Fibroblast of skin of right quadriceps (primary cell): ENCODE measurements at regions not wholly inside any gene's neighbourhood (a gene's known extent, or its start where the extent isn't known, plus 50 kb on each side); places are given as distances from the start of the nearest gene placed in this dataset.
"Not testable (repeated sequence)": the region's sequence is repeated elsewhere in the genome, so short reads cannot be mapped to it uniquely, and the experiment has no call there.

ENCODE experiments used
- DNase-seq: peaks from one replicate; pipeline ENCODE4 v3.0.0-alpha.2; 2013

DNA sequence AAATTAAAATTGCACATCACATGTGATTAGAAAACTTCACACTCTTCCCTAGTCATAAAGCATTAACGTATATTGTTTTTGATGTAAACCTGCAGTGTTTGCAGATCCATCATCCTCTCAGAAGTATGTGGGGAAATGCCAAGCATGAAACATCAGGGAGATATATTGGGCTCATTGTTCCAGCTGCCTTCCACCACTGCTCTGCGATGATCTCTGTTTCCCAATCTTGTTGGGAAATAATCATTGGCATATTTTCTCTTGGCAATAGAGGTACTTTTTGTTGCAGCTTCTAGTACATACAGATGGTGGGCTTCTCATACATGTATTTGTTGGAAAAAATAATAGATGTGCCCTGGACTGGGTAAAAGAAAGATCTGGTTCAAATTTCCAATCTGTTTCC, 466.3 kb upstream of the HS3ST1 start:
- DNase-seq, result no peak

DNA sequence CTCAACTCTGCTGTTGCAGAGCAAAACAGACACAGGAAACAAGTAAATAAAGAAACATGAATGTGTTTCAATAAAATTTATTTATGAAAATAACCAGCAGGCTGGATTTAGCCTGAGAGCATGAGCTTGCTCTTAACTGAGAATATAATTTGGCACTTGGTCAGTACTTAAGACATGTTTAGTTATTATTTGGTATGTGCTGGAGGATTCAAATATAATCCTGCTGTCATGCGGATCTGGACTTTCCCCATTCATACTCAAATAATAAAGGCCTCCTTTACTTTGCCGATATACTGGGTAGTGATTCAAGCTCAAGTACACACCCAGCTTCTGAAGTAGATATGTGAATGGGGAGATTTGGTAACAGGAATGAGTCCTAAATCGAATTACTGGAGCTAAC, 465.5 kb upstream of the HS3ST1 start:
- DNase-seq, result no peak

DNA sequence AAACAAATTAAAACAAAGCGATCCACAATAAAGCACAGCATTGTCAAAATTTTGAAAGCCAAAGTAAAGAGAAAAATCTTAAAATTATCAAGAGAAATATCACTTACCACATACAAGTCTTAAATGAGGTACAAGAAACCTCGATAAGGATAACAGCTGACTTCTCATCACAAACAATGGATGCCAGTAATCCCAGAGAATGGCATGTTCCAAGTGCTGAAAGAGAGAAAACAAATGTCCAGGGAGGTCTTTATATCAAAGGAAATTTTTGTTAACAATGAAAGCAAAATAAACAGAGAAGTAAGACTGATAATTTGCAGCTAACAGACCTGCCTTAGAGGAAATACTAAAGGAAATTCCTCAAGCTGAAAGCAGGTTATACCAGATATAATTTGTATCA, 460.4 kb upstream of the HS3ST1 start:
- no peak for DNase-seq

DNA sequence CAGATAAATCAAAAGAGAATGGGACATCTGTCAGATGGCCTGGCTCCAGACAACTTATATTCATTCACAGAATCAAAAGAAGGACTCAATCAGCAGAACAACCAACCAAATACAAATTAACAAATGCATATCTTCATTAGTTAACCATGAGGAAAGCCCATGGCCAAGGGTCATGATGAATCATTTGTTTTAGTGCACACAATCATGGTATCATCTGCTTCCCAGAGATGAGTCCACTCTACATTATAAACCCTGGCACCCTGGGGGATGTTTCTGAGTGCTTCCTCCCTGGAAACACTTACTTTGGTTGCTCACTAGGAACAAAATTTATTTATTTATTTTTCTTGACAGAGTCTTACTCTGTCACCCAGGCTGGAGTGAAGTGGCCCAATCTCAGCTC, 453.3 kb upstream of the HS3ST1 start:
- DNase-seq, result no peak

DNA sequence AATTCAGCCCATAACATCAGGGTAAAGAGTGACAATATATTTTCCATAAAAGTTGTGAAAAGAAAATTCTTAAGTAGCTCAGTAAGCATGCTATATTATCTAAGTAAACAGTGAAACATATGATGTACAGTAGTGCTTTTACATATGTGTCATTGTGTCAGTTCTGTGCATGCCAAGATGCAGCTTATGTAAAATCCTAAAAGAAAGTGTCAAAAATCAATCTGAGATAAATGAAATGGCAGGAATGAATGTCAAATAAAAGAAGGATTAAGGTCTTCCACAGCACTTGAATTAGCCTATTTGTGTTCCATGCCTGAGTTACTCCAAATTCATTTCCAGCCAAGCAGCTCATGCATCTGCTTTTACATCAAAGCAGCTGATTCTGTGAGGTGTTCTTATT, 452.7 kb upstream of the HS3ST1 start:
- no peak for DNase-seq

DNA sequence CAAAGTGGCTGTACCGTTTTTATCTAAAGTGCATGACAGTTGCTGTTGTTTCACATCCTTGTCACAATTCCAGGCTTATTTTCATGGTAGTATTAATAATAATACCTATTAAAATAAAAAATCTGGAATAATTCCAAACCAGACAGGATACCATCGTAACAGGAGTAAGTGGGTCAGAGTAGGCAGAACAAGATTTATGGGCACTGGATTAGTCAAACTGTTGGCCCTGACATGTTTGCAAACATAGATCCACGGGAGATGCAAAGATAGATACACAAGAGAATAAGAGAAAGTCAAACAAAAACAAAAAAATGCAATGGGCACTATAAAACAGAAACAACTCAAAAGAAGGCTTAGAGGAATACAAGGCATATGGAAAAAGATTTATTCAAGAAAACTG, 449.5 kb upstream of the HS3ST1 start:
- DNase-seq, result no peak

DNA sequence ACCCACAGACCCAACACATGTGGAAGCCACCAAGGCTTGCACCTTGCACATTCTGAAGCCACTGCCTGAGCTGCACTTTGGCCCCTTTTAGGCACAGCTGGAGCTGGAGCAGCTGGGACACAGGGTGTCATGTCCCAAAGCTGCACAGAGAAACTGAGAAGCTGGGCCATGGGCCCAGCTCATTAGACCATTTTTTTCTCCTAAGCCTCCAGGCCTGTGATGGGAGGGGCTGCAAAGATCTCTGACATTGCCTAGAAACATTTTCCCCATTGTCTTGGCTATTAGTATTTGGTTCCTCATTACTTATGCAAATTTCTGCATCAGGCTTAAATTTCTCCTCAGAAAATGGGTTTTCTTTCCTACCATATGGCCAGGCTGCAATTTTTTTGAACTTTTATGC, 447.4 kb upstream of the HS3ST1 start:
- DNase-seq, result no peak

DNA sequence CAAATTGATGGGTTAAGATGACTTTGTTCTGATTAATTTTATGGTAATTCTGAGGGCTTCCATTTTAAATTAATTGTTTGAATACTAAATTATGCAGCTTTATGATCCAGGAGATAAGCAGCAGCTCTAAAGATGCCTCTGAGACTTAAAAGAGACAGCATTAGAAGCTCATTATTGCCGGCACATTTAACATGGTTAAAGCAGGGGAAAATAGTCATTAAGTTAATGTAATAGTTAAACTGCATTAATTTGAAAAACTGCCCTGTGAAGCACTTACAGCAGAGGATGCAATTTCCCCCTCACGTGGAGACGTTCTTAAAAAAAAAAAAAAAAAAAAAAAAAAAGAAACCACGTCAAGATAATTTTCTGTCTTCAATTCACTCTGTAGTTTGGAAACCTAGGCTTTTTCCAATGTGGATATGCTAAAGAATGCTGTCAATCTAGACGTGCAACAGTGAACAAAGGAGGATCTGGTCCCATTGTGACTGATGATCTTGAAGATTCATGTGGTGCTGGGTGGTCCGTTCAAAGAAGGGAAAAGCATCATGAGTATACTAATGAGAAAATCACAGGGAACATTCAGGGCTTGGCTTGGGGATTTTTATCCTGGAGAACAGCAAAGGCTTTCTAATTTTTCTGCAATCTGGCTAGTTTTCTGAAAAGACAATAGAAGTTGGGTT, 440.6 kb upstream of the HS3ST1 start:
- no peak for DNase-seq

DNA sequence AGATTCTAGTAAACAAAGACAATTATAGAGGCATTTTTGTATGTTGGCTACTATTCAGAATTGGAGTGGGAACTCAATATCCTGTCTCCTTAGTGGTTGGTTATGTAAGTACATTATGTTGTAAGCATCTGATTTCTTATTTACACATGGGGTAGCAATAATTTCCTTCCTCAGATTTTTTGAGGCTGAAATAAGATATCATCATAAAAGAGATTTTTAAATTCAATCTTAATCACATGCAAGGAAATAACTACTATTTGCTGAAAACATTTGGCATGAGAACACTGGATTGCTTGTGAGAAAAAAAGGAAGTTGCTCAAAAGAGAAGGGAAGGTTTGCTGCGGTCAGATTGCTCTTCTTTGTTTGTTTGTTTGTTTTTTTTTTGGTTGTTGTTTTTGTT, 437.7 kb upstream of the HS3ST1 start:
- DNase-seq, result no peak

DNA sequence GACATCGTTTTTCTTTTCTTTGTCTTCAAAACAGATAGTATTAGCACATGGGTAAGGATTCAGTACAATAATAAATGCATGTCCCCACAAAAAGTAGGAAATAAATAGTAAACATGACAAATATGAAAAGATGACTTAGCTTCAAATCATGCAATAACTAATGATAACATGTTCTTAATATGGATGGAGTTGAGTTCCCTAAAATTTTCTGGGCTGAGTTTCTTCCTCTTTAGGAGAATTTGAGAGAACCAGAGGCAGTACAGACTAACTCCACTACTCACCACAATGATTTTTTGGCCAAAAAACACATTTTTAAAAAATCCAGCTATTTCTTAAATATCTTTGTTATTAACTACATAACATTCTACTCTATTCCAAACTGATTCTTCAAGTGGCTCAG, 432.3 kb upstream of the HS3ST1 start:
- no peak for DNase-seq

DNA sequence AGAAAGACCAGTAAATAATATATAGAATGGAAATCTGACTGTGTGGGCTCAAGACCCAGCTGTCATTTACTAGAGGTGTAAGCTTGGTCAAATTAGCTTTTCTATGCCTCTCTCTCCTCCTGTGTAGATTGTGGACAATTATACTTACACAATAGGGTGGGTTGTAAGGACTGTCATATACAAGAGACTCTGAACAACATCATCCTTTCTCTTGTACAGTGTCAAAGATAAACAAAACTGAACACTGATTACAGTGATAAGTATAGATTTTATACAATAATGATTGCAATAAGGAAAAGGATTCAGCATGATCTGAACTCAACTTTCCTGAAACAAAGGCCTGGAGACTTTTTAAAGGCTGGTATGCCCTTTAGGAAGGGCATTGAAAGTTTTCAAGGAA, 429.2 kb upstream of the HS3ST1 start:
- DNase-seq, result no peak

DNA sequence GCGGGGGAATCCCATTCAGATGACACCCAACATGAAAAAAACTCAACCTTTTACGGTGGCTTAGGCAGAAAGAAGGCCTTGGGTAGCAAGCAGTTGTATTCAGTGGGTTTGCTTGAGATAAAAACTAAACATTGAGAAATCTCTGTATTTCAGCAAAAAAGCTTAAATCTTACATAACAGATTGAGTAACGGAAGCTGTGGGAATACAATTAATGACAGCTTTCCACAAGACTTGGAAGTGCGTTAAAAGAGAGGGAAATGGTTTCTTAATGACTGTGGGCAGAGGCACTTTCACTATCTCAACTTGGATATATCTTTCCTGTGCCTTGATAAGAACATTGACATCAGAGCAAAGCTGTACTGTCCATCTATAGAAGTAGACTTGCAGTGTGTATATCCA, 418.5 kb upstream of the HS3ST1 start:
- no peak for DNase-seq

DNA sequence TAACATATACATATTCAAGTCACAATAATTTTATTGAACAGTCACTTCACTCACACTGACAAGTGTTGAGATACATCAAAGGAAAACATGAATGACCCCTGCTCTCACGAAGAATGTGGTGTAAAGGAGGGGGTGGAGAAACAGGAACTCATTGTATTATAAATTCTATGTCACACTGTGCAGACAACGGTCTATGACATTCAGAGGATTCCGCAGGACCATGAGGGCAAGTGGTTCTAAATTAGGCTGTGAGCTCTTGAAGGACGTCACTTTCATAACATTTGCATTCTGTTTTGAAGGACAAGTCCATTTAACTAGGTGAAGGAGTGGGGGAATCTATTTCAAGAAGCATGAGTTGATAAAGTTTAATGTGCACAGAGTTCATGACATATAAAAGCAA, 415.2 kb upstream of the HS3ST1 start:
- no peak for DNase-seq

DNA sequence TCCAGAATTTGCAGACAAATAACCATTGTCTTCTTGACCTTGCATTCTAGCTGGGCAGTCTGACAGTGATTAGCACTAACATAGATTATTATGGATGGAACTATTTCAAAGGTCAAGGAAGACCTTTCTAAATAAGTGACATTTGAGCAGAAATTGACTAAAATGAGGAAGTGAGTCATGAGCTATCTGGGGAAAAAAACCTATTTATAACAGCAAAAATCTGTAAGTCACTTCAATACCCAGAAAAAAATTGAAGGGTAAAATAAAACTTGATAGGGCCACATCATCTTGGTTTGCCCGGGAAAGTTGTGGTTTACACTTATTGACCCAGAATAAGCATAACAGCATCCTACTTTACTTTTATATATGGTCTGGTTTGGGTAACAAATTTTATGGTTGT, 414.6 kb upstream of the HS3ST1 start:
- DNase-seq, result no peak

DNA sequence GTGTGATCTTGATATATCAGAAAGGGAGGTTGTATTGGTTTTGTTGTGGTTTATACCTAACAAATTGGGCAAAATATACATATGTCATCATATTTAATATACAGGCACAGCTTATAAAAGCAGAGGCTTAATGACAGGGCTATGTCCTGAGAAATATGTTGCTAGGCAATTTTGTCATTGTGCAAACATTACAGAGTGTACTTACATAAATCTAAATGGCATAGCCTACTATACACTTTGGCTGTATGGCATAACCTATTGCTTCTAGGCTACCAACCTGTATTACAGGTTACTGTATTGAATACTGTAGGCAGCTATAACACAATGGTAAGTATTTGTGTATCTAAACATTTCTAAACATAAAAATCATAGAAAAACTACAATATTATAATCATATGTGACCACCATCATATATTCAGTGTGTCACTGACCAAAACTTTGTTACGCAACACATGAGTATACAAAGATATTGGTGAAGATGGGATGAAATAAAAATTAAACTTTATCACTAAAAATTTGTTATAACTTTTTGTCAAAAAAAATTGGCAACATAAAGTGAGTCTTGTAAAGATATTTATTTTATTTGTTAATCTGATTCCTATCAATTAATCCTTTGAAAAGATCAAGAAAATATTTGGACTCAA, 414.0 kb upstream of the HS3ST1 start:
- DNase-seq, result no peak

DNA sequence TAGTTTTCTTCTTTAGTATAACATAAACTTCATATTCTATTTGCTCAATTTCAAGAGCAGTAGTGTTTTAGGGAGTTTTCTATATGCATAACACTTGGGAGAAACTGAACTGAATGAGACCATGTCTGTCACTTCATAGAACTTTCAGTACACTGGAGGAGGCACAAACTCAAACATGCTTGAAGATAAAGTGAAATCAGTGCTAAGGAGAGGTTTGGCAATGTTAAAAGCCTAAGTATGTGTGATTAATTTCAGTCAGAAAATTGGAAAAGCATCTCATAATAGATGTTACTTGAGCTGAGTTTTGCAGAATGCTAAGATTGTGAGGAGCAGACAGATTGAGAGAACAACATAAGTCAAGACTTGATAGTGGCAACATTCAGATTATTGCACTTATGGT, 411.2 kb upstream of the HS3ST1 start:
- no peak for DNase-seq

DNA sequence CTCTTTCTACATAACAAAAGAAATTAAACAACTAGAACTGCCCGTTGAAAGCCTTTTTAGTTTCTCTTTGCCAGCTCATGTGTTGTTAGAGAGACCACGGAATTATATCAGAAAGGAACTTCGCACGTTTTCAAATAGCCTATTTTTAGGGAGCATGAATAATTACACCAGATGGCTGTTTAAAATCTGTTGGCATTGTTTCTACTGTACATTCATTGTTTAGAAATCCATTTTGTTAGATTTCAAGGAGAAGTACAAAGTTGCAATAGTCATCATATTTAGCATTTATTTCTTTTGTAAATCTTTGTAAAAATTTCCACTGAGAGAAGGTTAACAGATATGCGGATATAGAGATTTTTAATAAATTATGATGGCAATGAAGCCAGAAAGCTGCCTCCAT, 403.0 kb upstream of the HS3ST1 start:
- no peak for DNase-seq

DNA sequence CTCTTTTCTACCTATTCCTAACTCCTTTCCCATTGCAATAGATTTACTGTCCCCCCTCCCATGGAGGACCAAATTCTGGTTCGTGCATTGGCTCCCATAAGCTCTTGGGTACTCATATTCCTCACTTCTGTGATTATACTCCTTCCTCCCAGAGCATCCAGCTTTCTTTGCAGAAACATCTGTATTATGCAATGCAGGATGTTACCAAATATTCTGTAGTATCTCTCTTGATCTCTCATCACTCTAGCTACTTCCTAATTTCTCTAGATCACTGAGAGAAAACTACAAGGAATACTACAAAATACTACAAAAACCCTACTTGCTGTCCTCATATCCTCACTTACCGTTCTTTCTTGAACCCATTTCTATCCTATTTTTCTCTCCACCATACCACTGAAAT, 395.9 kb upstream of the HS3ST1 start:
- DNase-seq, result no peak

DNA sequence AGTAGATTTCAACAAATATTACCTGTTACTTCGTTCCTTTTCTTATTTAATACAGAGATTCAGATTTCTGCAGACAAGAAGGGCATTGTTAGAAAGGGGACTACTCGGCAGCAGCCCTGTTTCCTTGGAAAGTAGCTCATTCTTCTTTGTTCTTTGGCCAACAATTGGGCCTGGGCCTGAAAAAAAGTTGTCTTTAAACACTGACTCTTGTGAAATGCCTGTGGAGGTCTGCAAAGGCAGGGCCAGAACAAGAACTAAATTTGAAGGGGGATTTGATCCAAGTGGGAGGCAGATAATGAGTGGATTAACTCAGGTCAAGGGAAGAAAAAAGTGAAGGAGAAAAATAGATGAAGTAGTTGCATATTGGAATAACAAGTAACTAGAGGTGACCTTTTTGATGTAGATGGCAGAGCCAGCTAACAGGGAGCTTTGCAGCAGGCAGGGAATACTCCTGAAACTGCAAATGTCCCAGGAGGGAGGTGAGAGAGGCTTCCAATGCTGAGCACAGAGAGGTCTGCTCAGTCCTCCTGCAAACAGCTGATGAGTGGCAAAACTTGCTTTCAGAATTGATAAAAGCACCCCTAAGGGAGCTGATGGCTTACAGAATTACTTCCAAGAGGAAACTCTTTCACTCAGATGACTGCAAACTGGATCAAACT, 393.2 kb upstream of the HS3ST1 start:
- no peak for DNase-seq

DNA sequence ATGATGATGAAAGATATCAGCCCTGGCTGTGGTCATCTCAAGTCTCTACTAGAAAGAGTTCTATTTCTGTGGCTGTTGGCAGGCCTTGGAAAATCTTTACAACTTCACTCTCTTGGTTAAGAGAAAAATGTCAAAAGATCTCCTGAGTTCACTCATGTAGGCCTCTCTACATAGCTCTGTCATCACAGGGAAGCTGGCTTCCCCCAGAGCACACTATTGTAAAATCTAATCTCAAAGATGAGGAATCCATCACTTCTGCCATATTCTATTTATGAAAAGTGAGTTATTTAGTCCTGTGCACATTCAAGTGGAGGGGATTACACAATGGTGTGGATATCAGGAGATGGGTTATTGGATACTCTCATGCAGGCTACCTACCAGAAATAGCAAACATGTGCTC, 388.4 kb upstream of the HS3ST1 start:
- DNase-seq, result no peak

DNA sequence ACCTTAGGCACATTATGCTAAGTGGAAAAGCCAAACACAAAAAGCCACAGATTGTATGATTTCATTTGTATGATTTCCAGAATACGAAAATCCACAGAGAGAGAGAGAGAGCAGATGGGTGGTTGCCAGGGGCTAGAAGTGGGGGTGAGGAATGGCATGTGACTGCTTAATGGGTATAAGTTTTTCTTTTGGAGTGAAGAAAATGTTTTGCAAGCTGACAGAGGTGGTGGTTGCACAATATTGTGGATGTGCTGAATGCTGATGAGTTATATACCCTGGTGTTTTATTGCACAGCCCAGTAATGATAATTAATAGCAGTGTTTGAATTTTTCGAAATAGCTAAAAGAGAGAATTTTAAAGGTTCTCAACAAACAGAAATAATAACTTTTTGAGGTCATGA, 386.1 kb upstream of the HS3ST1 start:
- no peak for DNase-seq

DNA sequence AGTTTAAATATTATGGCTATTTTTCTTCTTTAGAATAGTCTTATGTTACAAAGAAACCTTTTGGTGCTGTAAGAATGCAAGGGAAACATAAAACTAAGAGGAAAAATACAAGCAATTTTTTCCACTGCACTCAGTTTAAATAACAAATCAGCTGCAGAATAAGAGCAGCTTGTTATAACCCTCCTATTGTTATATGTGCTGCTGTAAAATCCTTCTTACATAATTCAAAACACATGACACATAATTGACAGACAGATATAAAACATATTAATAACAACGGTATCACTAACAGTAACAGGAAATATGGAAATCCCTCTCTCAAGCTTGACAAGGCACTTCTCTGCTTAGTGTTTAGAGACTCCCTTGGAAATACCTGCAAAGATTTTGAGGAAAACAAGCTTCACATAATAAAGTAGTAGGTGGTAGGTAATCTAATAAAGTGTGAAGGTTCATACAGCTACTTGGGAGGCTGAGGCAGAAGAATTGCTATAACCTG, 385.3 kb upstream of the HS3ST1 start:
- DNase-seq, result no peak

DNA sequence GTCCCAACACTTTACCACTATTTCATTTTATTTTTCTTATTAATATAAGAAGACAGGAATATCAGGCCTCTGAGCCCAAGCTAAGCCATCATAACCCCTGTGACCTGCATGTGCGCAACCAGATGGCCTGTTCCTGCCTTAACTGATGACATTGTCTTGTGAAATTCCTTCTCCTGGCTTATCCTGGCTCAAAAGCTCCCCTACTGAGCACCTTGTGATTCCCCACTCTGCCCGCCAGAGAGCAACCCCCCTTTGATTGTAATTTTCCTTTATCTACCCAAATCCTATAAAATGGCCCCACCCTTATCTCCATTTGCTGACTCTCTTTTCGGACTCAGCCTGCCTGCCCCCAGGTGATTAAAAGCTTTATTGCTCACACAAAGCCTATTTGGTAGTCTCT, 382.8 kb upstream of the HS3ST1 start:
- not testable (repeated sequence) for DNase-seq

DNA sequence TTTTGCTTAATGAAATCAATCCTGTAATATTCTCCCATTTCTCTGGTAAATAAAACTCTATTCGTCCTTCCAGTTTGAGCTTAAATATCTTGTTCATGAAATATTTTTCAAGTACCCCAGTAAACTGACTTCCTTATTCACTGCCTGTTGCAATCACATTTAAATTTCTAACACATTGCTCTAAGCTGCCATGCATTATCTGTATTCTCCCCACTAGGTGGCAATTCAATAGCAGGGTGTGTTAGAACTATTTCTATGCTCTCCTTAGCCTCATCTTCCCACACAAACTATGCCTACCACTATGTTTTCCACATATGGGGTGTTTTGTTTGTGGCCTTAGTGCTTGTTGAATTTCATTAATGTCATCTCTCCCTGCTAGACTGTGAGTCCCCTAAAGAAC, 377.1 kb upstream of the HS3ST1 start:
- DNase-seq, result no peak
